Liver (tissue), 3 donors: ENCODE measurements at regions not wholly inside any gene's neighbourhood (a gene's known extent, or its start where the extent isn't known, plus 50 kb on each side); places are given as distances from the start of the nearest gene placed in this dataset.

ENCODE experiments used
- CTCF ChIP-seq: fragments of 150-350 bp; IDR thresholded peaks from 2 replicates; pipeline ENCODE4 v1.5.1; 2017; ENCODE audit warnings: improper control_type of control experiment, low read depth, low read length; ENCODE audit not compliant: missing input control
- JUND ChIP-seq, 2 donors: IDR thresholded peaks; 2 replicates each; pipeline ENCODE4 v1.6.1; 2016; ENCODE audit warnings: antibody characterized with exemption in 2 of 2
- REST ChIP-seq: IDR thresholded peaks from 2 replicates; pipeline ENCODE4 v1.6.1; 2016; ENCODE audit warnings: antibody characterized with exemption, mild to moderate bottlenecking
- donor health status: healthy.
- donor health status: healthy.

- no peak for TF ChIP-seq CTCF
- TF ChIP-seq JUND (IDR thresholded peaks at IDR 0.05): no peak
- TF ChIP-seq REST: no peak
Measured at GRCh38 chr10:71039551-71039950, 151.2 kb upstream of the PCBD1 start.
